ENCODE measurements at regions not wholly inside any gene's neighbourhood (a gene's known extent, or its start where the extent isn't known, plus 50 kb on each side); places are given as distances from the start of the nearest gene placed in this dataset.
"Not testable (repeated sequence)": the region's sequence is repeated elsewhere in the genome, so short reads cannot be mapped to it uniquely, and the experiment has no call there.

- WGBS, 2 donors = 60 to 61% methylated on average over 17 of the region's 17 CpGs
- no peak for TF ChIP-seq POLR2A (IDR thresholded peaks at IDR 0.05)
- TF ChIP-seq, protein P1, sequence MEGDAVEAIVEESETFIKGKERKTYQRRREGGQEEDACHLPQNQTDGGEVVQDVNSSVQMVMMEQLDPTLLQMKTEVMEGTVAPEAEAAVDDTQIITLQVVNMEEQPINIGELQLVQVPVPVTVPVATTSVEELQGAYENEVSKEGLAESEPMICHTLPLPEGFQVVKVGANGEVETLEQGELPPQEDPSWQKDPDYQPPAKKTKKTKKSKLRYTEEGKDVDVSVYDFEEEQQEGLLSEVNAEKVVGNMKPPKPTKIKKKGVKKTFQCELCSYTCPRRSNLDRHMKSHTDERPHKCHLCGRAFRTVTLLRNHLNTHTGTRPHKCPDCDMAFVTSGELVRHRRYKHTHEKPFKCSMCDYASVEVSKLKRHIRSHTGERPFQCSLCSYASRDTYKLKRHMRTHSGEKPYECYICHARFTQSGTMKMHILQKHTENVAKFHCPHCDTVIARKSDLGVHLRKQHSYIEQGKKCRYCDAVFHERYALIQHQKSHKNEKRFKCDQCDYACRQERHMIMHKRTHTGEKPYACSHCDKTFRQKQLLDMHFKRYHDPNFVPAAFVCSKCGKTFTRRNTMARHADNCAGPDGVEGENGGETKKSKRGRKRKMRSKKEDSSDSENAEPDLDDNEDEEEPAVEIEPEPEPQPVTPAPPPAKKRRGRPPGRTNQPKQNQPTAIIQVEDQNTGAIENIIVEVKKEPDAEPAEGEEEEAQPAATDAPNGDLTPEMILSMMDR (IDR thresholded peaks at IDR 0.05) = no peak
- intact Hi-C loops (cut with DNase I; ENCODE audit: low total_unique reads) = no loop called here
- DNase-seq (ENCODE audit: low spot score in 2 of 2) = no peak
- H3K4me3 ChIP-seq (ENCODE audit: low read depth, poor library complexity, severe bottlenecking) = no peak overlapping the region
Measured at GRCh38 chr7:51606601-51607154, 290.1 kb upstream of the COBL start.

GRCh38 chr7:51602376-51602775 lies 285.8 kb upstream of the COBL start:
- H3K4me3 ChIP-seq (ENCODE audit: low read depth, poor library complexity, severe bottlenecking) = no peak overlapping the region
- peak in 1 of 2 donors; percentile 3 for DNase-seq (ENCODE audit: low spot score in 2 of 2)
- intact Hi-C loops (cut with DNase I; ENCODE audit: low total_unique reads) = no loop called here
- 65 to 74% methylated on average over 2 of the region's 2 CpGs for WGBS, 2 donors
- TF ChIP-seq, protein P1 (IDR thresholded peaks at IDR 0.05) = no peak
- TF ChIP-seq POLR2A (IDR thresholded peaks at IDR 0.05) = no peak

- no peak for DNase-seq (ENCODE audit: low spot score in 2 of 2)
- intact Hi-C loops (cut with DNase I; ENCODE audit: low total_unique reads) = no loop called here
- 87 to 88% methylated on average over 3 of the region's 3 CpGs for WGBS, 2 donors
- H3K4me3 ChIP-seq (ENCODE audit: low read depth, poor library complexity, severe bottlenecking) = no peak overlapping the region
- TF ChIP-seq, protein P1 (IDR thresholded peaks at IDR 0.05) = no peak
- no peak for TF ChIP-seq POLR2A (IDR thresholded peaks at IDR 0.05)
Measured at GRCh38 chr7:51601461-51601860, 284.9 kb upstream of the COBL start.

DNA sequence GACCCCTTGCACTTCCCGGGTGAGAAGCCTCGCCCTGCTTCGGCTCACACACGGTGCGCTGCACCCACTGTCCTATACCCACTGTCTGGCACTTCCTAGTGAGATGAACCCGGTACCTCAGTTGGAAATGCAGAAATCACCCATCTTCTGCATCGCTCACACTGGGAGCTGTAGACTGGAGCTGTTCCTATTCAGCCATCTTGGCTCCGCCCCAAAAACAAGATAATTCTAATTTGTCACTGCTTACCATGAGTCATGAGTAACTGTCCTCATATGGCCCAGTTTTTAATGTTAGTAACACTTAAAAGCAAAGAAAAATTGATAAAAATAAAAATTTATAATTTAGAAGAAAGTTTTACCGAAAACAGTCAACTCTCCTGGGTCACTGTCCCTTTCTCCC lies 283.3 kb upstream of the COBL start:
- intact Hi-C loops (cut with DNase I; ENCODE audit: low total_unique reads); H3K4me3 ChIP-seq (ENCODE audit: low read depth, poor library complexity, severe bottlenecking); DNase-seq (ENCODE audit: low spot score in 2 of 2): not testable (repeated sequence)
- 82 to 84% methylated on average over 9 of the region's 9 CpGs for WGBS, 2 donors

- intact Hi-C loops (cut with DNase I; ENCODE audit: low total_unique reads) = no loop called here
Measured at GRCh38 chr7:51593628-51594027, 277.0 kb upstream of the COBL start.

DNA sequence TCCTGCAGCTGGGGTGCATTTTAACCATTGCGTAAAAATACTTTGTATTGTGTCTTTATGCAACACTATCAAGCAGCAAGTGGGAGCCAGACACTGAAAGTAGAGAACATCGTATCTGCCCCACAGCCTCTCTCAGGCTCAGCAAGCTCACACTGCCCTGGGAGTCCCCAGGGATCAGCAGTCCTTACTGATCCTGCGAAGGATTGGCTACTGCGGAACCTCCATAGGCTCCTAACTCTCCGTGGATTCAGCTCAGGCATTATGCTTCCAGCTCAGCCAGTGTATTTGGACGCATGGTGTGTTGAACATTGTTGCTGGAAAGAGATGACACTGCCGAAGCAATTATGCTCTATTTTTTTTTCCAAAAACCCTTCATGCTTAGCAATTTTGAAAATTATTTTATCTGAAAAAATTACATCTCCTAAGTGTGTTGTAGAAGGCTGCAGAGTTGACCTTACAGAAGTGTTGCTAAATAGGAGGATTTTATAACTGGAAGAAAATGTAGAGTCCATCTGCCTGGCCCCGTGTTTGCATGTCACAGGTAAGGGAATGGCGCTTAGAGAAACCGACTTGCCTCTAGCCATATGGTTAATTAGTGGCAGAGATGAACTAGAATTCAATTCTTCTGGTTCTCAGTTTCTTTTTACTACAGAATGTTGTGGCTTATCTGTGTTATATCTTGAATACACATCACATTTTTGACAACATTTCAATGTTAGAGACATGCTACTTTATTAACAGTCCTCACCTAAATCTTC lies 276.4 kb upstream of the COBL start:
- WGBS, 2 donors = 73 to 80% methylated on average over 10 of the region's 10 CpGs
- no peak overlapping the region for H3K4me3 ChIP-seq (ENCODE audit: low read depth, poor library complexity, severe bottlenecking)
- intact Hi-C loops (cut with DNase I; ENCODE audit: low total_unique reads) = no loop called here
- TF ChIP-seq POLR2A (IDR thresholded peaks at IDR 0.05) = no peak
- no peak for DNase-seq (ENCODE audit: low spot score in 2 of 2)

More at GRCh38 chr7:51593628-51594027, 277.0 kb upstream of the COBL start:
- no peak for DNase-seq (ENCODE audit: low spot score in 2 of 2)
- TF ChIP-seq, protein P1 (IDR thresholded peaks at IDR 0.05) = no peak
- TF ChIP-seq POLR2A (IDR thresholded peaks at IDR 0.05) = no peak
- WGBS, 2 donors = 35% methylated on average over 2 of the region's 2 CpGs
- no peak overlapping the region for H3K4me3 ChIP-seq (ENCODE audit: low read depth, poor library complexity, severe bottlenecking)

GRCh38 chr7:51591223-51591622 lies 274.6 kb upstream of the COBL start:
- no peak for TF ChIP-seq POLR2A (IDR thresholded peaks at IDR 0.05)
- TF ChIP-seq, protein P1 (IDR thresholded peaks at IDR 0.05) = no peak
- H3K4me3 ChIP-seq (ENCODE audit: low read depth, poor library complexity, severe bottlenecking) = no peak overlapping the region
- no peak for DNase-seq (ENCODE audit: low spot score in 2 of 2)
- intact Hi-C loops (cut with DNase I; ENCODE audit: low total_unique reads) = no loop called here
- WGBS, 2 donors = 25 to 32% methylated on average over 2 of the region's 2 CpGs

All from lower leg skin (tissue), 4 donors.